ENCODE measurements at regions not wholly inside any gene's neighbourhood (a gene's known extent, or its start where the extent isn't known, plus 50 kb on each side); places are given as distances from the start of the nearest gene placed in this dataset.

- Mint-ChIP-seq H3K4me3 (ENCODE audit: low read depth) (no peak overlapping the region), H3K9me3 (ENCODE audit: low read depth) (no peaks in the 10 kb centered on the region)
- peak; percentile 9 for TF ChIP-seq CTCF (IDR thresholded peaks at IDR 0.05; ENCODE audit: unreplicated experiment)
These were observed 295.9 kb upstream of the NFE2L3 start for GRCh38 chr7:25855854-25856782.

GRCh38 chr7:25857376-25858067 lies 294.5 kb upstream of the NFE2L3 start:
- H3K27me3 Mint-ChIP-seq: peaks cover 21% of the 10 kb centered on the region
- H3K4me1 Mint-ChIP-seq (ENCODE audit: low read depth): peaks cover 11% of the 10 kb centered on the region
- H3K9me3 Mint-ChIP-seq (ENCODE audit: low read depth): no peaks in the 10 kb centered on the region
- no peak overlapping the region for H3K27ac Mint-ChIP-seq
- no peaks in the 10 kb centered on the region for H3K36me3 Mint-ChIP-seq (ENCODE audit: insufficient read depth)
- no peak for TF ChIP-seq CTCF (IDR thresholded peaks at IDR 0.05; ENCODE audit: unreplicated experiment)
- no peak overlapping the region for H3K4me3 Mint-ChIP-seq (ENCODE audit: low read depth)
- no peak for DNase-seq (ENCODE audit: low spot score, unreplicated experiment)

More at GRCh38 chr7:25855854-25856782, 295.9 kb upstream of the NFE2L3 start:
- no peak for DNase-seq (ENCODE audit: low spot score, unreplicated experiment)
- H3K27me3 Mint-ChIP-seq: peaks cover 28% of the 10 kb centered on the region
- H3K36me3 Mint-ChIP-seq (ENCODE audit: insufficient read depth): no peaks in the 10 kb centered on the region
- H3K4me1 Mint-ChIP-seq (ENCODE audit: low read depth): peaks cover 13% of the 10 kb centered on the region
- no peak overlapping the region for H3K27ac Mint-ChIP-seq

- no peaks in the 10 kb centered on the region for H3K9me3 Mint-ChIP-seq (ENCODE audit: low read depth)
- H3K36me3 Mint-ChIP-seq (ENCODE audit: insufficient read depth): no peaks in the 10 kb centered on the region
- DNase-seq (ENCODE audit: low spot score, unreplicated experiment): no peak
- no peak overlapping the region for H3K27ac Mint-ChIP-seq
- no peak for TF ChIP-seq CTCF (IDR thresholded peaks at IDR 0.05; ENCODE audit: unreplicated experiment)
- no peak overlapping the region for H3K4me3 Mint-ChIP-seq (ENCODE audit: low read depth)
- H3K4me1 Mint-ChIP-seq (ENCODE audit: low read depth): peaks cover 11% of the 10 kb centered on the region
- H3K27me3 Mint-ChIP-seq: peaks cover 23% of the 10 kb centered on the region
These were observed 293.8 kb upstream of the NFE2L3 start for GRCh38 chr7:25858200-25858524.

- peaks cover 11% of the 10 kb centered on the region for H3K4me1 Mint-ChIP-seq (ENCODE audit: low read depth)
- H3K36me3 Mint-ChIP-seq (ENCODE audit: insufficient read depth): no peaks in the 10 kb centered on the region
- H3K4me3 Mint-ChIP-seq (ENCODE audit: low read depth): peak overlapping the region; percentile 39
- H3K27ac Mint-ChIP-seq: no peak overlapping the region
- no peak for DNase-seq (ENCODE audit: low spot score, unreplicated experiment)
- H3K9me3 Mint-ChIP-seq (ENCODE audit: low read depth): no peaks in the 10 kb centered on the region
- H3K27me3 Mint-ChIP-seq: peaks cover 23% of the 10 kb centered on the region
- no peak for TF ChIP-seq CTCF (IDR thresholded peaks at IDR 0.05; ENCODE audit: unreplicated experiment)
These were observed 293.2 kb upstream of the NFE2L3 start for GRCh38 chr7:25858525-25859411.

Data from progenitor cell of endocrine pancreas (in vitro differentiated cells).